ENCODE measurements at regions not wholly inside any gene's neighbourhood (a gene's known extent, or its start where the extent isn't known, plus 50 kb on each side); places are given as distances from the start of the nearest gene placed in this dataset.

DNA sequence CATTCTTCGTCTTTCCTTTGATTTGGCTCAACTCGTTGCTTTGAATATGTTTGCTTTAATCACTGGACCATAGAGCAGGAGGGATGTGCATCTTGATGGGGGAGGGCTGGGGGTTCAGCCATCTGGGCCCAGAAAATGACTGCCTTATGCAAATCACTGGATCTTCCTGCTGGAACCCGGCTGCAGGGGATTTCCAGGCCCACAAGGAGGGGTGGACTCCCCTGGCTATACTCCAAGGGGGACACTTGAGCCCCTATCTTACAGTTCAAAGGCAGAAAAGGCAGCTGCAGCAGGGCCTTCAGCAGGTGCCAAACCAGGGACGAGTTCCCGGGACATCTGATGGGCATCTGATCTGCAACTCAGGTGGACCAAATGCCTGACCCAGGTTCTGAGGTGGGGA, 122.5 kb downstream of the DICER1 start:
- TF ChIP-seq HDAC2 (IDR thresholded peaks at IDR 0.05) (no peak), POLR2A (IDR thresholded peaks at IDR 0.05; ENCODE audit: low read depth, low read length) (no peak), RBBP5 (conservative IDR thresholded peaks at IDR 0.05) (no peak), MTA3 (IDR thresholded peaks at IDR 0.05; ENCODE audit: borderline replicate concordance, low read length) (no peak), EGR1 (IDR thresholded peaks at IDR 0.05; ENCODE audit: borderline replicate concordance in 1 of 2, low read depth in 2 of 2, low read length in 2 of 2) (no peak), POLR2AphosphoS5 (IDR thresholded peaks at IDR 0.05; ENCODE audit: low read length) (no peak), EP300 (IDR thresholded peaks at IDR 0.05; ENCODE audit: borderline replicate concordance in 1 of 2, control insufficient read depth in 1 of 2, low read depth in 2 of 2, low read length in 2 of 2) (no peak)
- TF ChIP-seq, protein P1, sequence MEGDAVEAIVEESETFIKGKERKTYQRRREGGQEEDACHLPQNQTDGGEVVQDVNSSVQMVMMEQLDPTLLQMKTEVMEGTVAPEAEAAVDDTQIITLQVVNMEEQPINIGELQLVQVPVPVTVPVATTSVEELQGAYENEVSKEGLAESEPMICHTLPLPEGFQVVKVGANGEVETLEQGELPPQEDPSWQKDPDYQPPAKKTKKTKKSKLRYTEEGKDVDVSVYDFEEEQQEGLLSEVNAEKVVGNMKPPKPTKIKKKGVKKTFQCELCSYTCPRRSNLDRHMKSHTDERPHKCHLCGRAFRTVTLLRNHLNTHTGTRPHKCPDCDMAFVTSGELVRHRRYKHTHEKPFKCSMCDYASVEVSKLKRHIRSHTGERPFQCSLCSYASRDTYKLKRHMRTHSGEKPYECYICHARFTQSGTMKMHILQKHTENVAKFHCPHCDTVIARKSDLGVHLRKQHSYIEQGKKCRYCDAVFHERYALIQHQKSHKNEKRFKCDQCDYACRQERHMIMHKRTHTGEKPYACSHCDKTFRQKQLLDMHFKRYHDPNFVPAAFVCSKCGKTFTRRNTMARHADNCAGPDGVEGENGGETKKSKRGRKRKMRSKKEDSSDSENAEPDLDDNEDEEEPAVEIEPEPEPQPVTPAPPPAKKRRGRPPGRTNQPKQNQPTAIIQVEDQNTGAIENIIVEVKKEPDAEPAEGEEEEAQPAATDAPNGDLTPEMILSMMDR (IDR thresholded peaks at IDR 0.05 in 2 of 3, conservative IDR thresholded peaks at IDR 0.05 in 1 of 3; ENCODE audit: control insufficient read depth in 2 of 3, extremely low read depth in 1 of 3, insufficient read depth in 1 of 3, low read depth in 3 of 3, low read length in 3 of 3), result no peak
- TF ChIP-seq, protein P2, sequence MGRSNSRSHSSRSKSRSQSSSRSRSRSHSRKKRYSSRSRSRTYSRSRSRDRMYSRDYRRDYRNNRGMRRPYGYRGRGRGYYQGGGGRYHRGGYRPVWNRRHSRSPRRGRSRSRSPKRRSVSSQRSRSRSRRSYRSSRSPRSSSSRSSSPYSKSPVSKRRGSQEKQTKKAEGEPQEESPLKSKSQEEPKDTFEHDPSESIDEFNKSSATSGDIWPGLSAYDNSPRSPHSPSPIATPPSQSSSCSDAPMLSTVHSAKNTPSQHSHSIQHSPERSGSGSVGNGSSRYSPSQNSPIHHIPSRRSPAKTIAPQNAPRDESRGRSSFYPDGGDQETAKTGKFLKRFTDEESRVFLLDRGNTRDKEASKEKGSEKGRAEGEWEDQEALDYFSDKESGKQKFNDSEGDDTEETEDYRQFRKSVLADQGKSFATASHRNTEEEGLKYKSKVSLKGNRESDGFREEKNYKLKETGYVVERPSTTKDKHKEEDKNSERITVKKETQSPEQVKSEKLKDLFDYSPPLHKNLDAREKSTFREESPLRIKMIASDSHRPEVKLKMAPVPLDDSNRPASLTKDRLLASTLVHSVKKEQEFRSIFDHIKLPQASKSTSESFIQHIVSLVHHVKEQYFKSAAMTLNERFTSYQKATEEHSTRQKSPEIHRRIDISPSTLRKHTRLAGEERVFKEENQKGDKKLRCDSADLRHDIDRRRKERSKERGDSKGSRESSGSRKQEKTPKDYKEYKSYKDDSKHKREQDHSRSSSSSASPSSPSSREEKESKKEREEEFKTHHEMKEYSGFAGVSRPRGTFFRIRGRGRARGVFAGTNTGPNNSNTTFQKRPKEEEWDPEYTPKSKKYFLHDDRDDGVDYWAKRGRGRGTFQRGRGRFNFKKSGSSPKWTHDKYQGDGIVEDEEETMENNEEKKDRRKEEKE (IDR thresholded peaks at IDR 0.05), result no peak

All from GM12878 (cell line).